WTC11 (cell line): ENCODE measurements at regions not wholly inside any gene's neighbourhood (a gene's known extent, or its start where the extent isn't known, plus 50 kb on each side); places are given as distances from the start of the nearest gene placed in this dataset.

Experiments
- ATAC-seq: fragments of 200-7000 bp; cut with Tn5 transposase; 2 replicates; pipeline ENCODE4 v1.10.0; 2021; ENCODE audit warnings: mild to moderate bottlenecking, moderate library complexity
- CTCF ChIA-PET: fragments of 300-600 bp; sonication (Branson Sonifier 250); formaldehyde crosslinking; loops from one replicate; lab custom pipeline; 2021; ENCODE audit warnings: antibody characterized with exemption; lab: Charles Lee
- POLR2A ChIA-PET: fragments of 350-600 bp; sonication (Branson Sonifier 250); formaldehyde crosslinking; loops from one replicate; lab custom pipeline; 2021; ENCODE audit warnings: antibody characterized with exemption; lab: Charles Lee
- DNase-seq: peaks from one replicate; pipeline ENCODE4 v3.0.0; 2021; ENCODE audit warnings: low spot score
- H3K27ac Mint-ChIP-seq: 2 replicates; pipeline ENCODE4 v1.8.0; 2021; ENCODE audit warnings: mixed read lengths
- H3K27me3 Mint-ChIP-seq: 2 replicates; pipeline ENCODE4 v1.8.0; 2021; ENCODE audit warnings: low read depth, mild to moderate bottlenecking, moderate library complexity, mixed read lengths
- H3K36me3 Mint-ChIP-seq: 2 replicates; pipeline ENCODE4 v1.8.0; 2021; ENCODE audit warnings: mixed read lengths
- H3K4me1 Mint-ChIP-seq: 2 replicates; pipeline ENCODE4 v1.8.0; 2022; ENCODE audit warnings: mixed read lengths
- H3K4me3 Mint-ChIP-seq: 2 replicates; pipeline ENCODE4 v1.8.0; 2021; ENCODE audit warnings: mild to moderate bottlenecking, moderate library complexity, mixed read lengths
- H3K9me3 Mint-ChIP-seq: 2 replicates; pipeline ENCODE4 v1.8.0; 2021; ENCODE audit warnings: mixed read lengths
- ARID4B ChIP-seq: sonication (generic); formaldehyde crosslinking; IDR thresholded peaks from 2 replicates; pipeline ENCODE4 v1.8.0; 2023; ENCODE audit warnings: missing genetic modification reagents, mild to moderate bottlenecking, borderline replicate concordance
- ATF6 ChIP-seq: sonication (generic); formaldehyde crosslinking; IDR thresholded peaks from 2 replicates; pipeline ENCODE4 v1.8.1; 2023; ENCODE audit warnings: mild to moderate bottlenecking, missing genetic modification reagents
- CDX4 ChIP-seq: fragments of 250-450 bp; sonication (Bioruptor Pico); IDR thresholded peaks from 2 replicates; pipeline ENCODE4 v1.9.0; 2021; ENCODE audit warnings: moderate library complexity, mild to moderate bottlenecking, inconsistent platforms, borderline replicate concordance
- CREM ChIP-seq: sonication (generic); formaldehyde crosslinking; IDR thresholded peaks from 2 replicates; pipeline ENCODE4 v1.8.1; 2022; ENCODE audit warnings: mild to moderate bottlenecking, missing genetic modification reagents, moderate library complexity
- FOXJ3 ChIP-seq: sonication (generic); formaldehyde crosslinking; IDR thresholded peaks from 2 replicates; pipeline ENCODE4 v1.9.0; 2021; ENCODE audit warnings: missing genetic modification reagents, mild to moderate bottlenecking, borderline replicate concordance
- GABPB1 ChIP-seq: sonication (generic); formaldehyde crosslinking; IDR thresholded peaks from 2 replicates; pipeline ENCODE4 v1.8.1; 2023; ENCODE audit warnings: mild to moderate bottlenecking, missing genetic modification reagents
- HMGXB4 ChIP-seq: sonication (generic); formaldehyde crosslinking; IDR thresholded peaks from 2 replicates; pipeline ENCODE4 v1.8.1; 2023; ENCODE audit warnings: mild to moderate bottlenecking, moderate library complexity, missing genetic modification reagents
- IRF2 ChIP-seq: sonication (generic); formaldehyde crosslinking; IDR thresholded peaks from 2 replicates; pipeline ENCODE4 v1.8.0; 2022; ENCODE audit warnings: low read depth, missing genetic modification reagents, borderline replicate concordance
- JUN ChIP-seq: sonication (generic); formaldehyde crosslinking; IDR thresholded peaks from 2 replicates; pipeline ENCODE4 v1.8.0; 2023; ENCODE audit warnings: mild to moderate bottlenecking, missing genetic modification reagents
- MXD4 ChIP-seq: fragments of 250-450 bp; sonication (Bioruptor Pico); IDR thresholded peaks from 2 replicates; pipeline ENCODE4 v1.8.0; 2021; ENCODE audit warnings: mild to moderate bottlenecking, moderate library complexity, borderline replicate concordance
- TEAD1 ChIP-seq: sonication (generic); formaldehyde crosslinking; IDR thresholded peaks from 2 replicates; pipeline ENCODE4 v1.8.0; 2022; ENCODE audit warnings: mild to moderate bottlenecking, missing genetic modification reagents
- ZNF232 ChIP-seq: sonication (generic); formaldehyde crosslinking; IDR thresholded peaks from 2 replicates; pipeline ENCODE4 v1.8.0; 2022; ENCODE audit warnings: mild to moderate bottlenecking, missing genetic modification reagents
- ZNF263 ChIP-seq: sonication (generic); formaldehyde crosslinking; IDR thresholded peaks from 2 replicates; pipeline ENCODE4 v1.8.1; 2022; ENCODE audit warnings: low read depth, mild to moderate bottlenecking, moderate library complexity, missing genetic modification reagents
- ZNF423 ChIP-seq: fragments of 250-450 bp; sonication (Bioruptor Pico); IDR thresholded peaks from 2 replicates; pipeline ENCODE4 v2.1.2; 2022; ENCODE audit warnings: mild to moderate bottlenecking, moderate library complexity
- ZNF425 ChIP-seq: fragments of 250-450 bp; sonication (Bioruptor Pico); conservative IDR thresholded peaks from 2 replicates; pipeline ENCODE4 v1.9.0; 2021; ENCODE audit warnings: mild to moderate bottlenecking
- ZNF671 ChIP-seq: fragments of 250-450 bp; sonication (Bioruptor Pico); IDR thresholded peaks from 2 replicates; pipeline ENCODE4 v1.8.0; 2021; ENCODE audit warnings: mild to moderate bottlenecking

GRCh38 chr1:4269952-4270570 lies 370.0 kb upstream of the C1orf174 start:
- Mint-ChIP-seq H3K4me3 (no peak overlapping the region), H3K27me3 (peaks cover 13% of the 10 kb centered on the region), H3K36me3 (peaks cover 80% of the 10 kb centered on the region)
- DNase-seq, result no peak
- POLR2A ChIA-PET, result no interaction called here
- TF ChIP-seq TEAD1 (no peak), HMGXB4 (CRISPR knock-in tag) (no peak), IRF2 (CRISPR knock-in tag) (no peak), MXD4 (CRISPR knock-in tag) (no peak), ARID4B (no peak), GABPB1 (CRISPR knock-in tag) (no peak), CDX4 (CRISPR knock-in tag) (no peak), FOXJ3 (CRISPR knock-in tag) (no peak), ATF6 (CRISPR knock-in tag) (no peak), ZNF232 (no peak), ZNF263 (CRISPR knock-in tag) (no peak), ZNF671 (CRISPR knock-in tag) (no peak), CREM (no peak), ZNF423 (CRISPR knock-in tag) (no peak), ZNF425 (CRISPR knock-in tag) (no peak), JUN (CRISPR knock-in tag) (no peak)
- TF ChIP-seq, all 79 proteins: peak for 0
- Mint-ChIP-seq H3K4me1 (no peaks in the 10 kb centered on the region), H3K9me3 (peaks cover 78% of the 10 kb centered on the region), H3K27ac (no peak overlapping the region)
- CTCF ChIA-PET, result no interaction called here
- no peak for ATAC-seq
